WERI-Rb-1 (cell line): ENCODE measurements at regions not wholly inside any gene's neighbourhood (a gene's known extent, or its start where the extent isn't known, plus 50 kb on each side); places are given as distances from the start of the nearest gene placed in this dataset.

Experiments used
- DNase-seq: peaks from one replicate; pipeline ENCODE4 v3.0.0-alpha.2; 2020
- H3K27ac ChIP-seq: fragments of 250-450 bp; sonication (Bioruptor Pico); 2 replicates; pipeline ENCODE4 v1.5.1; 2020; ENCODE audit warnings: mild to moderate bottlenecking, moderate library complexity
- H3K27me3 ChIP-seq: fragments of 250-450 bp; sonication (Bioruptor Pico); 2 replicates; pipeline ENCODE4 v1.5.1; 2021; ENCODE audit warnings: mild to moderate bottlenecking, low read depth, moderate library complexity; ENCODE audit not compliant: insufficient read depth, severe bottlenecking
- H3K36me3 ChIP-seq: fragments of 250-450 bp; sonication (Bioruptor Pico); 2 replicates; pipeline ENCODE4 v1.5.1; 2020; ENCODE audit warnings: mild to moderate bottlenecking, moderate library complexity
- H3K4me3 ChIP-seq: 2 replicates; pipeline ENCODE4 v1.5.1; 2011; ENCODE audit warnings: low read depth, mild to moderate bottlenecking, control low read depth, low read length
- H3K9me3 ChIP-seq: fragments of 250-450 bp; sonication (Bioruptor Pico); 2 replicates; pipeline ENCODE4 v1.5.1; 2021; ENCODE audit warnings: mild to moderate bottlenecking, moderate library complexity; ENCODE audit not compliant: severe bottlenecking
- CTCF ChIP-seq: IDR thresholded peaks from 2 replicates; pipeline ENCODE4 v1.5.1; 2011; ENCODE audit warnings: low read depth, mild to moderate bottlenecking, control low read depth, inconsistent platforms, low read length

GRCh38 chr5:85249204-85249603, 864.5 kb upstream of the EDIL3 start:
- no peak for DNase-seq
- no peaks in the 10 kb centered on the region for H3K27me3 ChIP-seq
- no peaks in the 10 kb centered on the region for H3K9me3 ChIP-seq
- H3K27ac ChIP-seq, result no peak overlapping the region
- no peak overlapping the region for H3K4me3 ChIP-seq
- no peaks in the 10 kb centered on the region for H3K36me3 ChIP-seq
- TF ChIP-seq CTCF, result no peak

DNA sequence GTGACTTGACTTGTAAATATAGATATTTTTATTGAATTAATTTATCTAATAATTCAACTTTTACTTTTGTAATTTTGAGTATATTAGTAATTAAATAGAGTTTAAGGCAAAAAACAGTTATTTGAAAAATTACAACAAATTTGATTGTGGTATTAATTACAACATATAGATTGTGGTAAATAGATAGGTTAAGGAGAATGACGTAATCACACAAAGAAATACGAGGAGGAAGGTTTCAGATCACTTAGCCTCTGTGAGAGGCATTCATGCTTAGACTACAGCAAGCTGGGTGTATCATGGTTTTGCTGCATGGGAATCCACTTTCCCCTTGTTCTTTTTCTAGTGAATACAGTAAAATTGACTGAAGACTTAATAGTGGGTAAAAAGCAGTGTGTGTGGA, 878.4 kb upstream of the EDIL3 start:
- Histone ChIP-seq H3K27me3 (no peaks in the 10 kb centered on the region), H3K4me3 (no peak overlapping the region), H3K36me3 (no peaks in the 10 kb centered on the region), H3K27ac (no peak overlapping the region), H3K9me3 (no peaks in the 10 kb centered on the region)
- no peak for TF ChIP-seq CTCF
- DNase-seq, result no peak

GRCh38 chr5:85266692-85267091, 882.0 kb upstream of the EDIL3 start:
- TF ChIP-seq CTCF, result no peak
- no peaks in the 10 kb centered on the region for H3K27me3 ChIP-seq
- H3K9me3 ChIP-seq, result no peaks in the 10 kb centered on the region
- DNase-seq, result no peak
- H3K36me3 ChIP-seq, result no peaks in the 10 kb centered on the region
- no peak overlapping the region for H3K27ac ChIP-seq
- H3K4me3 ChIP-seq, result no peak overlapping the region

DNA sequence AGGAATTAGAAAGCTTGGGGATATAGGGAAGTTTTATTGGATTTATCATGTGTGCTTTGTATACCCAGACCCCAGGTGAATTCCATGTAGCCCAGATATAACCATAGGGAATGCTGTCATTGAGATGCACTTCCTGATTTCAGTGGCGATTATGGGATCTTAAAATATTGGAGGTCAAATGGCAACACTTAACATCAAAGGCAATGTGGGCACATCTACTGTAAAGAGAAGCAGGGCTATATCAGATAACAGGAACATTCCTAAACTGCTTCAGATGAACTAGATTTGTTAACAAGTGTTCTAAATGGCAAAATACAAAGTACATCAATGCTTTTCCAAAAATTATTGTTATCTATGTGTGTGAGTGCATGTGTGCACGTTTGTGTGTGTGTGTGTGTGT, 883.5 kb upstream of the EDIL3 start:
- Histone ChIP-seq H3K27me3 (no peaks in the 10 kb centered on the region), H3K4me3 (no peak overlapping the region), H3K36me3 (no peaks in the 10 kb centered on the region), H3K9me3 (no peaks in the 10 kb centered on the region), H3K27ac (no peak overlapping the region)
- TF ChIP-seq CTCF, result no peak
- no peak for DNase-seq

DNA sequence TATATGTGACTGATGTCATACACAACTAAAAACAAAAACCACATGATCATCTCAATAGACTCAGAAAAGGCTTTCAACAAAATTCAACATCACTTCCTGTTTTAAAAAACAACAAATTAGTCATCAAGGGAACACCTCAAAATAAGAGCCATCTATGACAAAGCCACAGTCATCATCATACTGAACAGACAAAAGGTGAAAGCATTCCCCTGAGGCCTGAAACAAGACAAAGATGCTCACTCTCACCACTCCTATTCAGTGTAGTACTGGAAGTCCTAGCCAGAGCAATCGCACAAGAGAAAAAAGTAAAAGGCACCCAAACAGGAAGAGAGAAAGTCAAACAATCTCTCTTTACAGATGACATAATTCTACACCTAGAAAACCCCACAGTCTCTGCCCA, 893.5 kb upstream of the EDIL3 start:
- no peak for DNase-seq
- no peaks in the 10 kb centered on the region for H3K9me3 ChIP-seq
- no peaks in the 10 kb centered on the region for H3K36me3 ChIP-seq
- no peak overlapping the region for H3K27ac ChIP-seq
- TF ChIP-seq CTCF, result no peak
- no peak overlapping the region for H3K4me3 ChIP-seq
- H3K27me3 ChIP-seq, result no peaks in the 10 kb centered on the region

DNA sequence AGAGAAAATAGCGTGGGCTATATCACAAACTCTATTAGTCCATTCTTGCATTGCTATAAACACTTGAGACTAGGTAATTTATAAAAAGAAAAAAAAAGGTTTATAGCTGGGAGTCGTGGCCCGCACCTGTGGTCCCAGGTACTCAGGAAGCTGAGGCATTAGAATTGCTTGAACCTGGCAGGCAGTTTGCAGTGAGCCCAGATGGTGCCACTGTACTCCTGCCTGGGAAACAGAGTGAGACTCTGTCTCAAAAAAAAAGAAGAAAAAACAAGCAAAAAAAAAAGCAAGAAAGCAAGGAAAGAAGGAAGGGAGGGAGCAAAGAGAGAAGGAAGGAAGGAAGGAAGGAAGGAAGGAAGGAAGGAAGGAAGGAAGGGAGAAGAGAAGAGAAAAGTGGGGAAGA, 904.2 kb upstream of the EDIL3 start:
- Histone ChIP-seq H3K36me3 (no peaks in the 10 kb centered on the region), H3K27me3 (no peaks in the 10 kb centered on the region), H3K9me3 (no peaks in the 10 kb centered on the region), H3K27ac (no peak overlapping the region), H3K4me3 (no peak overlapping the region)
- no peak for TF ChIP-seq CTCF
- no peak for DNase-seq
